ENCODE measurements at regions not wholly inside any gene's neighbourhood (a gene's known extent, or its start where the extent isn't known, plus 50 kb on each side); places are given as distances from the start of the nearest gene placed in this dataset. TPM values are rescaled to one million over a fixed set of nuclear protein-coding genes. Genes with fewer than 3 reads are reported as not detected.

DNA sequence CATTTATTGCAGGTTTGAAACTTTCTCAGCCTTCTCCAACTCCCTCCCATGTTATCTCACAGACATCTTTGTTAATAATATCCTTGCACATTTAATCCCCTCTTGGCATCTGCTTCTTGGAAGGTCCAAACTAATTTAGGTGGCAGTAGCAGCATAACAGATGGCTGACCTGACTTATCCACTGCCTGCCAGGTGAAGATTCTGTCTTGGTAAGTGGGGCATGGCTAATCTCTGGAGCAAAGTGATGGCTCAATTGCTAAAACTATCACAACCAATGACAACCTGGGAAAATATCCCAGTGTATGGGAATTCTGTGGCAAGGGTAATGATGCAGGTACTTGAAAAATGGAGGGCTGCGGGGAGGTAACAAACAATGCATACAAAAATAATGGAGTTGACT lies 58.2 kb upstream of the ALG10B start:
- Histone ChIP-seq H2BK5ac (ENCODE audit: low read length) (no peak overlapping the region), H3K36me3 (ENCODE audit: control insufficient read depth, insufficient read depth, low read length) (no peaks in the 10 kb centered on the region), H4K5ac (ENCODE audit: low read length) (no peak overlapping the region), H3K4me2 (ENCODE audit: low read length) (no peak overlapping the region), H3K27me3 (ENCODE audit: insufficient read depth, low read length, poor library complexity) (no peaks in the 10 kb centered on the region), H2BK120ac (ENCODE audit: low read depth, low read length) (no peak overlapping the region), H2AK5ac (ENCODE audit: low read length) (no peak overlapping the region), H3K79me1 (ENCODE audit: low read length) (no peaks in the 10 kb centered on the region), H3K4ac (ENCODE audit: low read depth, low read length) (no peak overlapping the region), H3K4me3 (ENCODE audit: low read length) (no peak overlapping the region), H3K9ac (ENCODE audit: low read length) (no peak overlapping the region), H2BK15ac (replicated peaks; ENCODE audit: low read depth) (no peak overlapping the region), H3K18ac (ENCODE audit: low read length) (no peak overlapping the region), H3K79me2 (ENCODE audit: control insufficient read depth, insufficient read depth, low read length) (no peaks in the 10 kb centered on the region), H3K27ac (ENCODE audit: low read depth, low read length) (no peak overlapping the region), H3K23ac (ENCODE audit: low read length) (no peak overlapping the region), H3K4me1 (ENCODE audit: control insufficient read depth, low read depth, low read length) (no peaks in the 10 kb centered on the region), H3K56ac (ENCODE audit: low read length) (no peak overlapping the region), H4K8ac (ENCODE audit: low read depth, low read length) (no peak overlapping the region)
- WGBS (ENCODE audit: extremely low coverage, insufficient coverage, low lambda C conversion rate), result no CpG with 5 or more reads among the region's 1 CpG
- DNase-seq, result no peak

Small RNA genes in the stretch of these regions (small RNA-seq; reads per million reads assigned to genes)
- not detected for gene RF01518 (ENCODE audit: insufficient read depth)
- 110 reads per million, percentile 96 among the genes with 10 or more reads in this experiment for gene RNA5SP358 (ENCODE audit: insufficient read depth)
- not detected for gene RNA5SP359 (ENCODE audit: insufficient read depth)

Data from mesendoderm (in vitro differentiated cells).